ENCODE measurements at regions not wholly inside any gene's neighbourhood (a gene's known extent, or its start where the extent isn't known, plus 50 kb on each side); places are given as distances from the start of the nearest gene placed in this dataset.
"Not testable (repeated sequence)": the region's sequence is repeated elsewhere in the genome, so short reads cannot be mapped to it uniquely, and the experiment has no call there.

GRCh38 chrX:63115196-63115595, 235.9 kb downstream of the SPIN4 start:
- H3K4me3 ChIP-seq (ENCODE audit: low read depth, low read length), result no peak overlapping the region
- DNase-seq (ENCODE audit: low read depth), result no peak
- no peak for TF ChIP-seq CTCF (IDR thresholded peaks at IDR 0.05; ENCODE audit: low read depth, low read length, missing control alignments)

GRCh38 chrX:63101879-63102620, 249.1 kb downstream of the SPIN4 start:
- TF ChIP-seq CTCF (IDR thresholded peaks at IDR 0.05; ENCODE audit: low read depth, low read length, missing control alignments), result no peak
- DNase-seq (ENCODE audit: low read depth), result no peak

GRCh38 chrX:63058204-63058603, 292.9 kb downstream of the SPIN4 start:
- no peak overlapping the region for H3K4me3 ChIP-seq (ENCODE audit: low read depth, low read length)
- DNase-seq (ENCODE audit: low read depth), result no peak
- TF ChIP-seq CTCF (IDR thresholded peaks at IDR 0.05; ENCODE audit: low read depth, low read length, missing control alignments), result no peak

More at GRCh38 chrX:63101879-63102620, 249.1 kb downstream of the SPIN4 start:
- no peak overlapping the region for H3K4me3 ChIP-seq (ENCODE audit: low read depth, low read length)

GRCh38 chrX:63050225-63050624, 300.9 kb downstream of the SPIN4 start:
- peak; percentile 18 for TF ChIP-seq CTCF (IDR thresholded peaks at IDR 0.05; ENCODE audit: low read depth, low read length, missing control alignments)
- DNase-seq (ENCODE audit: low read depth), result no peak
- no peak overlapping the region for H3K4me3 ChIP-seq (ENCODE audit: low read depth, low read length)

GRCh38 chrX:63032811-63033210, 318.3 kb downstream of the SPIN4 start:
- TF ChIP-seq CTCF (IDR thresholded peaks at IDR 0.05; ENCODE audit: low read depth, low read length, missing control alignments), result no peak
- H3K4me3 ChIP-seq (ENCODE audit: low read depth, low read length), result no peak overlapping the region
- DNase-seq (ENCODE audit: low read depth), result no peak

GRCh38 chrX:63013549-63013948, 337.6 kb downstream of the SPIN4 start:
- TF ChIP-seq CTCF (IDR thresholded peaks at IDR 0.05; ENCODE audit: low read depth, low read length, missing control alignments), result no peak
- DNase-seq (ENCODE audit: low read depth), result no peak

GRCh38 chrX:63012574-63012973, 338.6 kb downstream of the SPIN4 start:
- H3K4me3 ChIP-seq (ENCODE audit: low read depth, low read length), result no peak overlapping the region
- TF ChIP-seq CTCF (IDR thresholded peaks at IDR 0.05; ENCODE audit: low read depth, low read length, missing control alignments), result no peak
- DNase-seq (ENCODE audit: low read depth), result no peak

More at GRCh38 chrX:63013549-63013948, 337.6 kb downstream of the SPIN4 start:
- H3K4me3 ChIP-seq (ENCODE audit: low read depth, low read length), result no peak overlapping the region

- not testable (repeated sequence) for DNase-seq (ENCODE audit: low read depth); H3K4me3 ChIP-seq (ENCODE audit: low read depth, low read length)
Measured at GRCh38 chrX:63000196-63000595, 350.9 kb downstream of the SPIN4 start.
